HG02973 (cell line): ENCODE measurements at regions not wholly inside any gene's neighbourhood (a gene's known extent, or its start where the extent isn't known, plus 50 kb on each side); places are given as distances from the start of the nearest gene placed in this dataset.
"Not testable (repeated sequence)": the region's sequence is repeated elsewhere in the genome, so short reads cannot be mapped to it uniquely, and the experiment has no call there.

Experiments used
- ATAC-seq: cut with Tn5 transposase; IDR thresholded peaks from one replicate; pipeline ENCODE4 v1.9.1; 2021; ENCODE audit warnings: moderate library complexity; ENCODE audit not compliant: unreplicated experiment

DNA sequence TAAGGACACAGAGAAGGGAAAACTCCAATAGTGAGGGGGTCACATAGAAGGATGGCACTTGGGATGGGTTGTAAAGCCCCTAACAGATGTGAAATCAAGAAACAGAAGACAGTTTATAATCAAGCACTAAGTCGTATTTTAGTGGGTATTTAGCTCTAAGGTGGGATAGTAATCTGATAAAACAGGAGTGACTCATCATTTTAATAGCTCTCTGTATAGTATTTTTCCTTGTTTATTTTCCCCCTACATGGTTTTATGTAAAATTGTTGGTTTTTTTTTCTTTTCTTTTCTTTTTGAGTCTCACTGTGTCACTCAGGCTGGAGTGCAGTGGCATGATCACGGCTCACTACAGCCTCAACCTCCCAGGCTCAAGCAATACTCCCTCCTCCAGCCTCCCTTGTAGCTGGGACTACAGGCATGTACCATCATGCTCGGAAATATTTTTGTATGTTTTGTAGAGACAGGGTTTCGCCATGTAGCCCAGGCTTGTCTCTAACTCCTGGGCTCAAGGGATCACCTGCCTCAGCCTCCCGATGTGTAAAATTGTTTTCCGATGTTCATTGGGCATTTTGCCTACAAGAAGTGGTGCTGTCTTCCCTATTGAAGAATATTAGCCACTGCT lies 142.6 kb upstream of the SERPINE2 start:
- ATAC-seq, result no peak

DNA sequence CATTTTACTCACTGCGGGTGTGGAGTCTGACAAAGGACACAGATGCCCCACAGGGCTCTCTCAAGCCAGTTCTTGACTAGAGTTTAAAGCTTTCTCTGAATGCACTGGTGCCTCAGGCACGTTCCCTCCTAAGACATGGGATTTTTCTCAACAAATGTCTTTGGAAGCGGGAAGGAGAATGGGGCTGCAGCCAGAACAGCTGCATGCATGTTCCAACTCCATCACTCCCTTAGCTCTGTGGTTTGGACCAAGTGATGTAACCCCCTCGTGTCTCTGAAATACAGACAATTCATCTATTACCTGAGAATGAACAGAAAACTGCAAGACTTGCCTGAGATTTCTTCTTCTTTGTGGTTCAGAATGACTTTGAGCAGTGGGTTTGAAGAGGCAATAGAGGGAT lies 141.7 kb upstream of the SERPINE2 start:
- no peak for ATAC-seq

DNA sequence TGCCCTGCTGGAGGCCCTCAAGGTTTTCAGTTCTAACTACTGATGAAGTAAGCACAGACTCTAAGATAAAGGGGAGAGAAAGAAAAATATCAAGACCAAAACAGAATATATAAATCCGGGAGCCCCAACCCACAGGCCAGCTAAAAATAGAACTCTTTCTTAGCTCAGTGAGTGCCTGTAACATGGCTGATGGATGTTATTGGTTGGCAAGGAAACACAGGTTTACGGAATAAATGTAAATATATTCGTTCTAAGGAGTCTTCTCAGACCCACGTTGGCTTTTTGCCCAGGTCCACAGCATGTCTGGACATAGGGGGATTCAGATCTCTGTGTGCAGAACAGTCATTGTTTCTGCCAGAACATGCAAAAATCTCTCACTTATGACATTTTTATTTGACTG lies 139.0 kb upstream of the SERPINE2 start:
- ATAC-seq, result no peak

DNA sequence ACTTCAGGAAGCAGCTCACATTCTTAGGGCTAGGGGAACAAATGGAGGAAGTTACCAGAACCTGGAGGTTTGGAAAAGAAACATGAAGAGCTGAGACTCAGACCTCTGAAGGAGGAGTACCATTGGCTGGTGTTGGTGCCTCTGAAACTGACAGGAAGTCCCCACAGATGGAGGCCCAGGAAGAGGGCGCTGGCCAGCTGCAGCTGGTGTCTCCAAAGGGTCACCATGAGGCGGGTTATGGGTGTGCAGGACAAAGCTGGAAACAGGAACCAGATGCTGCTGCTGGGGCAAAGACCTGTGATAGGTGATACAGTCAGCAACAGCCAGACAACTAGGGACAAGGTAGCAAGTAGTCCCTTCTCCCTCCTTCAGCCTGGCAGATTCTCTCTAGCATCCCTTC lies 136.5 kb upstream of the SERPINE2 start:
- ATAC-seq, result no peak

DNA sequence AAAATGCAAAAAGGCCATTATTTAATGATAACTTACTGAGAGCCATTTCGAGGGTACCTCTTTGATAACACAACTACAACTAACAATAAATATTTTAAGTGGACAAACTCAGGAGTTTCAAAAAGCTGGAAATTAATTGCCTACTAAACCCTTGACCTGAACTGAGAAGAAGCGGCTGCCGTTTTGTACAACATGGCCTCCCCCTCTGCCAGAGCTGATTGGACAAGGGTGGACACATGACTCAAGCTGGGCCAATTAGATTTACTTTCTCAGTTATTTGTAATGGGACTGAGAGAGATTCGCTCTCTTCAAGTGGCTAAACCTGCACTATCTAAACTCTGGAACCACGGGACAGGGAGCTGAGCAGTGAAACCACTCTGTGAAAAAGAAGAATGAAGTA lies 135.9 kb upstream of the SERPINE2 start:
- no peak for ATAC-seq

DNA sequence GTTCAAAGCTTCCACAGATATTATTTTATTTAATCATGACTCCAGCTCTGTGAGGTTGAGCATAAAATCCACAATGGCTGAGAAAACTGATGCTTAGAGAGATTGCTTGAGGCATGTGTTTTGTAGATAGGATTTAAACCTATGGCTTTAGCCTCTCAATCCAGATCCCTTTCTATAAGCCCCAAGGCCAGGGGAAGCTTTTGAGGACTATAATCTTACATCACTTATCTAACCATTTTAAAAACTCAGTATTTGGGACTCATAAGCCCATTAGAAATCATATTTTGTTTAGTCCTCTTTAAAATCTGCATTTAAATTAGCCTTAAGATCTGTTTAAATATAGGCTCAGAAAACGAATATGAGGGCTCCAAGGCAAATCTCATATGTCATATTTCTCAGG lies 135.4 kb upstream of the SERPINE2 start:
- no peak for ATAC-seq

DNA sequence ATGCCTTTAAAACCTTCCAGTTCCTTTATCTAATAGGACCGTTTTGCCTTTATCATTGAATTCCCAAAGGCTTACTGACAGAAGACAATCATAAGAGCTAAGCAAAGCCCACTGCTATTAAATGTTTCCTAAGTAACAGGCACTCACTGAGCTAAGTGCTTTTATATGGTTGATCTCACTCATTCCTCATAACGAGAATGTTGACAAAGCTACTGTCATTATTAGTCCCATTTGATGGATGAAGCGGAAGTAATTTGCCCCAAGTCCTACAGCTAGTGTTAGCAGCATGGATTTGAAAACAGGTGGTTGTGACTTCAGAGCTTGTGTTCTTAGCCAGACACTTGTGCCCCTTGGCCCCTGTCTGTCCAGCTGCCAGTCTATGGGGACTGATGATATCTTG lies 134.8 kb upstream of the SERPINE2 start:
- no peak for ATAC-seq

DNA sequence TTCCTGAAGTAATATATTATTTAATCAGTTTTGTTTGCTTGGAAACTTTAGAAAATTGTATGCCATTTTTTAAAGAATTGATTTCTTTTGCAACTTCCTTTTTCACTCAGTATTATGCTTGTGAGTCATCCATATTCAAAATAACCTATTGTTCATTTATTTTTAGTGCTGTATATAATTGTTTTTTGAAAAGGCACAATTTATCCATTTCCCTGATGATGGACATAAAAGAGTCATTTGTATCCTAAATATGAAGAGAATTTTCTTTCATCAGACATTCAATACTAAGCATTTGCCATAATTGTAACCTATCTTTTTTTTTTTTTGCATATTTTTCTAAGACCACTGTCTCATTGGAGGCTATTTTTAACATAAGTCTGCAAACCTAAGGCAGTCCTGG lies 134.1 kb upstream of the SERPINE2 start:
- no peak for ATAC-seq

DNA sequence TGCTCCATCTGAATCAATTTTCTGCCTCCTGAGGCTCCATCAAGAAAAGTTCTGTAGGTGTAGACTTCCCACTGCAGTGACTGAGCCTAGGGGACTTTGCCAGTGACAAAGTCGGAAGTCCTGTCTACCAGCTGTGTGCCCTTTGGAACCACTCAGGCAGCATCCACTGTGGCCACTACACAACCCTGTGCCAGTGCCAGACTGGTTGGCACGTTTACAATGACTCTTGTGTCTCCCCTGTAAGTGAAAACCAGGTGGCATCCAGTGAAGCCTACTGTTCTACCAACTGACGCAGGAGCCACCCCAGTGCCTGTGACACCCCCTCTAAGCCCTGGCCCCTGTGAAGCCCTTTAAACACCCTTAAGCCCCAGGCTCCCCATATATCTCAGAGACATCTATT lies 132.1 kb upstream of the SERPINE2 start:
- ATAC-seq, result no peak

DNA sequence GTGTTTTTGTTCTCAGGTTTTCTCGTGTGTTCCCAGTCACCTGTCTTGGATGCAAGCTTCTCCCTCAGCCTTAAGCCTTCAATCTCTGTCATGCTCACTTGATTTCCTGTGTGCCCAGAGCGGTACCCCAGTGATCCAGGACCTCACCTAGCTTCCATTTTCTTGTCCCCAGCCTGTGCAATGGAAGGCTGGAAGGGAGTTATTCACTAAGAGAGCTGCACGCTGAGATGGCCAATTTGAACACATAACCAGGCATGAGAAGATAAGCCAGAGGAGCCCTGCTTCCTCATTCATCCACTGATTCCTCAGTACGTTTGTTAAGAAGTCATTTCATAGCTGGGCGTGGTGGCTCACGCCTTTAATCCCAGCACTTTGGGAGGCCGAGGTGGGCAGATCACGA lies 130.8 kb upstream of the SERPINE2 start:
- ATAC-seq, result no peak

DNA sequence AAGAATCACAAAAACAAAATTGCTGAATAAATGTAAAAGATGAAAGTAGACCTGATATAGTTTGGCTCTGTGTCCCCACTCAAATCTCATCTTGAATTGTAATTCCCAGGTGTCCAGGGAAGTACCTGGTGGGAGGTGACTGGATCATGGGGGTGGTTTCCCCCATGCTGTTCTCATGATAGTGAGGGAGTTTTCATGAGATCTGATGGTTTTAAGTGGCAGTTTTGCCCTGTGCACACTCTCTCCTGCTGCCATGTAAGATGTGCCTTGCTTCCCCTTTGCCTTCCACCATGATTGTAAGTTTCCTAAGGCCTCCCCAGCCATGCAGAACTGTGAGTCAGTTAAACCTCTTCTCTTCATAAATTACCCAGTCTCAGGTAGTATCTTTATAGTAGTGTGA lies 128.7 kb upstream of the SERPINE2 start:
- not testable (repeated sequence) for ATAC-seq

DNA sequence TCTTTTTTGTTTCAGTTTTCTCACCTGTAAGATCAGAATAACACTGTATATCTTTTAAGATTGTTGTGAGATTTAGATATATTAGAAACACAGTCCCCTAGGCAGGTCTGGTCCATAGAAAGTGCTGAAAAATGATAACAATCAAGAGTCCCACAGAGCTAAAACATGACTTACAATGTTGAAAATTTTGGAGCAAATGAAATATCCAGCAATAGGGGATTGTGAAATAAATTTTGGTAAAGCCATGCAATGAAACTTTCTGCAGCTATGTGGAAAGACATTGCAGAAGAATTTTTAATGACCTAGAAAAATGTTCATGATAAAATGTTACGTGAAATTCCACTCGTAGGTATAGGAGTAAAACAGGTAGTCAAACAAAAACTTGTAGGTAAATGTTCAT lies 127.6 kb upstream of the SERPINE2 start:
- no peak for ATAC-seq

DNA sequence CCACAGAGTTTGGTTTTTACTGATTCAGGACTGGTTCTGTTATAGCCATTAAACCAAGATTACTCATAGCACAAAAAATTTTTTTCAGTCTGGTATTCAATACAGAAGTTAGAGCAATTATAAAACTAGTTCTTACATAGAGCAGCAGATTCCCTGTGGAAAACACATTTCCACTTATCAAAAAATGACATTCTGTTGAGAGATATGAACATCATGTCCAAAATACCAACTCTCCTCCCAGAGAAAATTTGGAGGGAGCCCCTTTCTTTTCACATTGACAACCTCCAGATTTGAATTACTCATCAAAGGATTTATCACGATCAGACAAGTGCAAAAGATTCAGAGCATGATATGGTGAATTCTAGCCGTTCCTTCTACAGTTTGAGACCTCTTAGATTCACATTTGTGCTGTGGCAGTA lies 126.8 kb upstream of the SERPINE2 start:
- no peak for ATAC-seq

DNA sequence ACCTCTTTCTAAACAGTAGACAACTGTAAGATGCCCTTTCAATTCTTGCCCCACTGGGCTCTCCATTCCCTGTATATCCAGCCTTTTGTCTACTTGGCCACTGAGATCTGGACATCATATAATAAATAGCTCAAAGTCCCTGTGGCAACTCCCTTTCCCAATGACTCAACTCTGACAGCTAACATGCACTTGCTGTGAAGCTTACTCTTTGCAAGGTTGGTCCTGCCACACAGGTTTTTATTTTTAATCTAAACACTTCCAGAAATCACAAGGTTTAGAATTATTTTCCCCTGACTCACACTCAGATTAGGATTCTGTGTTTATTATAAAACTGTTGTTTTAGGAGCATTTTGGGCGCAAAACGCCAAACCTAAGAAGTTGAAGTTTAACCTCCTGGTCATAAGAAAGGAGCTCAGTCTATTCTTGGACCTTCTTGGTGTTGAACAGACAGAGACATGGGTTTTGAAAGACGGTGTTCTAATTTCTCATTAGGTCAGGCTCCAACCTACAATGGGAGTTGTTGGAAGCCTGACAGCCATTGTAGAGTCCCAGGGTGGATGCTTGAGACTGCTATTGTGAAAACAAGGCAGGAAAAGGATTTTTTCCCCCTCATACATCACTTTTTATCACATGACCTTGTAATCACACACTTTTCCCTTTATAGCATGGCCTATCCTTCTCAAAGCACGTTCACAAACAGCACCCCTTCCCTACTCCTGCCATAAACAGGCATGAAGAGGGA lies 124.7 kb upstream of the SERPINE2 start:
- ATAC-seq, result no peak

DNA sequence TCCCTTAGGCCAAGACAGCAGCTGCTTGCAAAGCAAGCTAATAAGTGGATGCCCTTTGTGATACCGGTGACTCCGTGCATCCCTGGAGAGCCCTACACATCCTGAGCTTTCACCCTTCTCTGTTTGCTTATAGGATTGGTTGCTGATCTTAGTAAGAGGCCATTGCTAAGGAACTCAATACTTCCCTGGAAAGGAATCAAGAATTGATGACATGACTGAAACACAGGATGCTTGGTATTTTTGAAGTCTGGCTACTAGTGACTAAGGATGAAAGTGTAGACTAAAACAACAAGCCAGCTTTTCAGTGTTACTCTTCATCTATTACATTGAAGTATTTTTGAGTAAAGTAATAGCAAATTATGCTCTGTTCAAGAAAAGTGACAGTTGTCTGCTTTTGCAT lies 123.0 kb upstream of the SERPINE2 start:
- ATAC-seq, result no peak

DNA sequence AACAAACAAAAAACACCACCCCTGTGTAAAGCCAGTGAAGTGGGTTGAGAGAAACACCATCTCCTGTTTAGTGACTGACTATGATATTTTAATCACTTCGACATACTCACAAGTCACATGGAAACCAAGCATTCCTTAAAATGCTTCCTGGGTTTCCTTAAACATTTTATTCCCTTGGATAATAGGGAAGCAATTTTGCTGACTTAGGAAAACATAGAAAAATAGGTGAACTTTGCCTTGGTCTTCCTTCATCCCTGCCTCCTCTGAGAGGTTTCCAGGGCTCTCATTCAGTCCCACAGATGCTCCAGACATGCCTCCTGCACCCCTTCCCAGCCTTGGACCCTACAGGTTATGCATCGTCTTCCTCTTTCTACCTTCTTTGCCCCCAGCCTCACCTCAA lies 122.6 kb upstream of the SERPINE2 start:
- no peak for ATAC-seq

DNA sequence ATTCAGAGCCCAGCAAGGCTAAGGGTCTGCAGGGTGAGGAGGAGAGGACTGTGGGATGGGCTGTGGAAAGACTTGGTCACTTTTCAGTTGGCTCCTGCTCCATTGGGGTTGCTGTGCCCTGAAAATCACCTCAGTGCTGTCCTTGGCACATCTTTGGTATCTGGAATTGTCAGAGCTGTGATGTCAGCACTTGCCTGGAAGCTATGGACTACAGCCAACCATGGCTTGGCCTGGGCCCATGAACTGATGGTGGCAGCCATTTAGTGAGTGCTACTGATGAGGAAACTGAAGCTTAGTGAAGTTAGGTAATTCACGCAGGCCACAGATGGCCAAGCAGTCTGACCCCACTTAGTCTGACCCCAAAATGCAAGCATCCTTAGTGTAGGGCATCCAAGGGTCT lies 121.8 kb upstream of the SERPINE2 start:
- ATAC-seq, result no peak

DNA sequence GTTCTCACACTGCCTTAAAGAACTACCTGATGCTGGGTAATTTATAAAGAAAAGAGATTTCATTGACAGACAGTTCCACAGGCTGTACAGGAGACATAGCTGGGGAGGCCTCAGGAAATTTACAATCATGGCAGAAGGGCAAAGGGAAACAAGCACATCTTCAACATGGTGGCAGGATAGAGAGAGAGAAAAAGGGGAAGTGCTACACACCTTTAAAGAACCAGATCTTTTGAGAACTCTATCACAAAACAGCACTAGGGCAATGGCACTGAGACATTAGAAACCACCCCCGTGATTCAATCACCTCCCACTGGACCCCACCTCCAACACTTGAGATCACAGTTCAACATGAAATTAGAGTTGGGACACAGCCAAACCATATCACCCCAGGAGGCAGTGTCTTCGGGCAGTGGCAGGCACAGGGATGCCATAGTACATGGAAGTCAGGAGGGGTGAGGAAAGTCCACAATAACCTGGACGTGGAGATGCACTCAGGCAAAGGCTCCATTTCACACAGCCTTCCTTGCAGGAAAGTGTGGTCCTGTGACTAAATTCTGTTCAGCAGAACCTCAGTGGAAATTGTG lies 120.4 kb upstream of the SERPINE2 start:
- no peak for ATAC-seq

DNA sequence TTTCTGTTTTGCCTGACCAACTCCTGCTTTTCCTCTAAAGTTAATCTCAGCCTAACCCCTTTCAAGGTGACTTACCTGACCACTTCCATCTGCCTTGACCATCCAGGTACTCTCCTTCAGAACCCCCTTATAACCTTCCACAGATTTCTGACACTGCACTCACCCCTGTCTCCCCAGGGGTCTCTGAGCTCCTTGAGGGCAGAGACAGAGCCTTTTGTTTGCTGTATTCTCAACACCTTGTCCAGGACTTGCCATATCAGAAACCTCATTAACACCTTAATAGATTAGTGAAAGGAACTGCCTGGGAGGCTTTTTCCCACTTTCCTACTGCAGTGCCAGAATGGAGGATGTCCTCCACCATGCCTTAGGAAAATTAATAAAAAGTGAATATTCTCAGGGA lies 119.7 kb upstream of the SERPINE2 start:
- ATAC-seq, result no peak

DNA sequence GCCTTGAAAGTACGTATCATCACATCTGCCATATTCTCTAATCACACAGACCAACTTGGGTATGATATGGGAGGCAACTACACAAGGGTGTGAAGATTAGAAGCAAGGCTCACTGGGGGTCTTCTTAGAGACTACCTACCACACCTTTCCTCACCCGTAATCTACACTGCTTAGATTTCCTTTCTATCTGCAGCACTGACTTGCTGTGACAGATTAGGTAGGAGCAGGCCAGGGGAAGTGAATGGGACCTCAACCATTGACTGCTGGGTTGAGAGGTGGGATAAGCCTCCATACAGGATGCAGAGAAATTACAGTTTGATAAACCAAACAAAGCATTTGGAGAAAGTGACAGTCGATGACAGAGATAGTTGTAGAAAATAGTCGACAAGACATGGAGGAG lies 119.0 kb upstream of the SERPINE2 start:
- no peak for ATAC-seq

DNA sequence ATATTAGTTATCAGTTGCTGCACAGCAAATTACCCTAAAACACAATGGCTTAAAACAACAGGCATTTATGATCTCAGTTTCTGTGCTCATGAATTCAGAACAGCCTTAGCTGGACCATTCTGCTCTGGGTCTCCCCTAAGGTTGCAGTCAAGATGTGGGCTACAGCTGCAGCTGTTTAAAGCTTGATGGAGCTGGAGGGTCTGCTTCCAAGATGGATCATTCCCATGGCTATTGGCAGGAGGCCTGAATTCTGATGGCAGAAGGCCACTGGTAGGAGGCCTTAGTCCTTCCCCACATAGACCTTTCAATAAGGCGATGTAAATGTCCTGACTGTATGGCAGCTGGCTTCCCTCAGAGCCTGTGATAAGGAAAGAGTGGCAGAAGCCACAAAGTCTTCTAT lies 118.6 kb upstream of the SERPINE2 start:
- ATAC-seq, result no peak

DNA sequence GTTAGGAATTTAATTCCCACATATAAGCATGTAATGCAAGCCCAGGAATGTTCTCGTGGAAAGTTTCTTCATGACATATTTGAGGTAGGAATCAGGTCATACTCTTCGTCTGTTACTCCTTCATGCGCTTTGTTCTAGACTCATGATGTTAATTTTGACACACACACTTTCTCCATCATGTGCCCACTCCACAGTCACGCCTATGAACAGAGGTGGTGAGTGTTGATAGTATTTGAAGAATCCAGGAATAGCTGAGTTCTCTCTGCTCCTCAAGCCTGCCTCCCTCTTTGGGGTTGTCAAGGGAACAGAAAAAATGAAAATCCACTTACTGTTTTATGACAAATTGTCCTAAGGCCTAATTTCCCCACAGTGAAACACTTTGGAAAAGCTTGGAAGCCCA lies 117.3 kb upstream of the SERPINE2 start:
- ATAC-seq, result no peak

DNA sequence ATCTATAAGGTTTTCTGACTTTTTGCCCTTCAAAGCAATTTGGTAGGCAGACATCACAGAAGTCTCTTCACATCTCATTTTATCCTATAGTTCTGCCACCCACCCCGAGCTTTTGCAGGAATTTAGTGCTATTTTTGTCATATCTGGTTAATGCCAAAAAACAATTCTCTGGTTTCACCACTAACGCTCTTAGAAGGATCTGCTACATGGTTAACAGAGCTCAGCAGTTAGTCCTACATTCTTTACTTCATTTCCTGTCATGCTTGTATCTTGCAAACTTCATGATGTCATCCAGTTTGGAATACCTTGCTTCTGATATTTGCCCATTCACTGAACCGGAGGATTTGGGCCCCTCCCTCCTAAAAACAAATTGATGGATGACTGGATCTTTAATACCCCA lies 116.8 kb upstream of the SERPINE2 start:
- ATAC-seq, result no peak
